AG04450 (cell line): ENCODE measurements at regions not wholly inside any gene's neighbourhood (a gene's known extent, or its start where the extent isn't known, plus 50 kb on each side); places are given as distances from the start of the nearest gene placed in this dataset.

ENCODE experiments used
- CTCF ChIA-PET: fragments of 300-600, 350-600 bp; formaldehyde crosslinking; extraction: SDS; loops from one replicate; lab custom pipeline; 2022; ENCODE audit warnings: antibody characterized with exemption, inconsistent platforms; lab: Charles Lee
- POLR2A ChIA-PET: fragments of 350-600 bp; formaldehyde crosslinking; extraction: SDS; loops from one replicate; lab custom pipeline; 2021; ENCODE audit warnings: antibody characterized with exemption, inconsistent platforms; lab: Yijun Ruan, JAX
- DNase-seq: peaks from one replicate; pipeline ENCODE4 v3.0.0-alpha.2; 2011; ENCODE audit warnings: low read depth, low spot score
- H3K27ac ChIP-seq: one replicate; pipeline ENCODE4 v1.5.1; 2012; ENCODE audit warnings: low read depth, low read length, control low read depth
- H3K27me3 ChIP-seq: one replicate; pipeline ENCODE4 v1.6.0; 2012; ENCODE audit warnings: low read length; ENCODE audit not compliant: control insufficient read depth, insufficient read depth
- H3K4me3 ChIP-seq: 2 replicates; pipeline ENCODE4 v1.5.1; 2011; ENCODE audit warnings: mild to moderate bottlenecking, low read depth, low read length, control low read depth
- H3K9me3 ChIP-seq: 2 replicates; pipeline ENCODE4 v1.5.1; 2012; ENCODE audit warnings: low read length; ENCODE audit not compliant: control insufficient read depth, insufficient read depth
- CTCF ChIP-seq: IDR thresholded peaks from 2 replicates; pipeline ENCODE4 v1.5.1; 2011; ENCODE audit warnings: low read depth, low read length, control low read depth, inconsistent platforms

- no peak for DNase-seq
- Histone ChIP-seq H3K27ac (no peak overlapping the region), H3K4me3 (no peak overlapping the region), H3K9me3 (no peaks in the 10 kb centered on the region), H3K27me3 (no peaks in the 10 kb centered on the region)
- CTCF ChIA-PET = no interaction called here
- POLR2A ChIA-PET = no interaction called here
- no peak for TF ChIP-seq CTCF
Observed at GRCh38 chr4:125992891-125993290, 678.1 kb downstream of the FAT4 start.

GRCh38 chr4:125994024-125994423, 679.3 kb downstream of the FAT4 start:
- Histone ChIP-seq H3K9me3 (no peaks in the 10 kb centered on the region), H3K4me3 (no peak overlapping the region), H3K27ac (no peak overlapping the region), H3K27me3 (no peaks in the 10 kb centered on the region)
- DNase-seq = no peak
- CTCF ChIA-PET = interaction anchor here (0.6 kb wide), 1 partner anchor 681 kb away, joined by 3 read pairs; no protein-coding TSS in a partner anchor
- TF ChIP-seq CTCF = no peak
- POLR2A ChIA-PET = no interaction called here

GRCh38 chr4:125994430-125994829, 679.7 kb downstream of the FAT4 start:
- CTCF ChIA-PET = no interaction called here
- POLR2A ChIA-PET = no interaction called here
- H3K9me3 ChIP-seq = no peaks in the 10 kb centered on the region
- no peaks in the 10 kb centered on the region for H3K27me3 ChIP-seq
- no peak overlapping the region for H3K27ac ChIP-seq
- H3K4me3 ChIP-seq = no peak overlapping the region
- TF ChIP-seq CTCF = no peak
- DNase-seq = no peak

- Histone ChIP-seq H3K9me3 (no peaks in the 10 kb centered on the region), H3K4me3 (no peak overlapping the region), H3K27me3 (no peaks in the 10 kb centered on the region), H3K27ac (no peak overlapping the region)
- POLR2A ChIA-PET = no interaction called here
- CTCF ChIA-PET = no interaction called here
- no peak for DNase-seq
- TF ChIP-seq CTCF = no peak
Observed at GRCh38 chr4:126004941-126005340, 690.2 kb downstream of the FAT4 start.

GRCh38 chr4:126007142-126007541, 692.4 kb downstream of the FAT4 start:
- no peak for DNase-seq
- Histone ChIP-seq H3K27me3 (no peaks in the 10 kb centered on the region), H3K9me3 (no peaks in the 10 kb centered on the region), H3K27ac (no peak overlapping the region), H3K4me3 (no peak overlapping the region)
- ChIA-PET POLR2A (no interaction called here), CTCF (interaction anchor here (1.0 kb wide), 1 partner anchor 694 kb away, joined by 3 read pairs; no protein-coding TSS in a partner anchor)
- TF ChIP-seq CTCF = no peak
